ENCODE measurements at regions not wholly inside any gene's neighbourhood (a gene's known extent, or its start where the extent isn't known, plus 50 kb on each side); places are given as distances from the start of the nearest gene placed in this dataset.

DNA sequence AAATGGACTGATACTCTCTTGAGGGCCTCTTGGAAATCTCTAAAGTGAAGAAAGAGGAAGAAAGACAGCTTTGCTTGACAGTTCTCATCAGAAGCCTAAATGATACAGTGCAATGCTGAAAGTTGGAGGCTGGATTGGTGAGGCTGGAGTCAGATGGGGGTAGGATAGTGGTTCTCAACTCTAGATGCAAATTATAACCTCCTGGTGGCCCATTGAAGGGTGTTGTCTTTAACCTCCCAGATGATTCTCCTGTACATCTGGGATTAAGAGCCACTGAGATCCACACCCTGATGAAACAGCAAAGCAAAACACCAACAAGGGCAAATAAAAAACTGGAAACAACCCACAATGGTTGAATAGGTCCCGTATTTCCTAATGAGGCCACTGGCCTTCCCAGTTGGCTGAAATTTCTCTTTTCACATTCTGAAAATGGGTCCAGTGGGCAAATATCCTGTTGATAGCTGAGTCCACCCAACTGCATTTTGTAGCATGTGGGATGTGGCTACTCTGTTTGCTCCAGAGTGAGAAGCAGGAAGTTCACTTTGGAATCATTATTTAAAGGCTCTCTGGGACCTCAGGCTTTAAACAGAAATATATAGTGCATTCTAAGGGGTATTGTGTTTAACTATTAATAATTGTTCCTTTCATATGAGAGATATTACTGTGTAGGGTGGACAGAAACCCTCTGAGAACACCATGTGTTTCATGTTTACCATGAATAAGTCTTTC is 208.1 kb downstream of the SOX4 start:
- Mint-ChIP-seq H3K9me3 (no peaks in the 10 kb centered on the region), H3K27me3 (no peaks in the 10 kb centered on the region), H3K27ac (no peak overlapping the region), H3K4me1 (no peaks in the 10 kb centered on the region), H3K4me3 (no peak overlapping the region)
- ATAC-seq (no peak), DNase-seq (no peak)

GRCh38 chr6:21802175-21802822 is 208.7 kb downstream of the SOX4 start:
- Mint-ChIP-seq H3K4me1 (no peaks in the 10 kb centered on the region), H3K4me3 (no peak overlapping the region), H3K9me3 (no peaks in the 10 kb centered on the region), H3K27me3 (no peaks in the 10 kb centered on the region), H3K27ac (no peak overlapping the region)
- no peak for DNase-seq
- ATAC-seq = no peak

GRCh38 chr6:21804941-21805610 is 211.5 kb downstream of the SOX4 start:
- Mint-ChIP-seq H3K9me3 (no peaks in the 10 kb centered on the region), H3K27ac (peak overlapping the region in 1 of 2 donors; percentile 40), H3K4me1 (no peaks in the 10 kb centered on the region), H3K27me3 (no peaks in the 10 kb centered on the region), H3K4me3 (no peak overlapping the region)
- ATAC-seq = no peak
- no peak for DNase-seq

DNA sequence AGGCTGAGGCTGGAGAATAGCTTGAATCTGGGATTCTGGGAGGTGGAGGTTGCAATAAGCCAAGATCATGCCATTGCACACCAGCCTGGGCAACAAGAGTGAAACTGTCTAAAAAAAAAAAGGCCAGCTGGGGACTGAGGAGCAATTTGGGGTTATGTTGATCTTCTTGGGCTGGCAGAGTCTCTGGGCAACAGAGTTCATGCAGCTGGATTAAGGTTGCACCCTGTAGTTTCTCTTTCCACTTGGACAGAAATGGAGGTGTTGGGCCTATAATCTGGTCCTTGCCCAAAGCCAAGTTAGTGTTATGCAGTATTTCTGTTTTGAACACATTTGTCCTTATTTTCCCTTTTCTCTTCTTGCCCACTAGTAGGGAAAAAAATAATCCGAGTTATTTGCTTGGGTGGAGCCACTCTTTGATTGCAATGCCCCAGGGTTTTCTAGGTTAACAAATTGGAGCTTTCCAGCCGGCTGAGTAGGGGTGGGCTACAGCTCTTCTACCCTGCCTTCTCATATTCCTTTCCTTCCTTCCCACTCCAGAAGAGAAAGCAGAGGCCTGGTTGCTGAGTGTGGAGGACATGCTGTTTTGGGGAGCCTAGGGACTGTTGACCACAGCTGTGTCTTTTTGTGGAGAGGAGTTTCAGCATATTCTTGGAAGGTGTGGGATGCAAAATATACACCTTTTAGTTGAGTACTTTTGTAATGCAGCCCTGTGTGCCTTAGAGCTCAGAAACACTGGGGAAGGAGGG is 213.9 kb downstream of the SOX4 start:
- H3K27ac Mint-ChIP-seq = no peak overlapping the region
- no peaks in the 10 kb centered on the region for H3K4me1 Mint-ChIP-seq
- no peaks in the 10 kb centered on the region for H3K27me3 Mint-ChIP-seq
- ATAC-seq (no peak), DNase-seq (no peak)
- H3K4me3 Mint-ChIP-seq = no peak overlapping the region
- H3K9me3 Mint-ChIP-seq = no peaks in the 10 kb centered on the region

GRCh38 chr6:21808045-21808470 is 214.5 kb downstream of the SOX4 start:
- no peaks in the 10 kb centered on the region for H3K27me3 Mint-ChIP-seq
- H3K4me1 Mint-ChIP-seq = no peaks in the 10 kb centered on the region
- H3K27ac Mint-ChIP-seq = peak overlapping the region in 1 of 2 donors; percentile 95
- H3K4me3 Mint-ChIP-seq = no peak overlapping the region
- no peaks in the 10 kb centered on the region for H3K9me3 Mint-ChIP-seq
- ATAC-seq (no peak), DNase-seq (no peak)

GRCh38 chr6:21808551-21809242 is 215.1 kb downstream of the SOX4 start:
- H3K27ac Mint-ChIP-seq = peak overlapping the region in 1 of 2 donors; percentile 95
- no peak overlapping the region for H3K4me3 Mint-ChIP-seq
- ATAC-seq (no peak), DNase-seq (no peak)
- H3K4me1 Mint-ChIP-seq = no peaks in the 10 kb centered on the region
- H3K9me3 Mint-ChIP-seq = no peaks in the 10 kb centered on the region
- H3K27me3 Mint-ChIP-seq = no peaks in the 10 kb centered on the region

GRCh38 chr6:21811484-21811883 is 217.9 kb downstream of the SOX4 start:
- no peaks in the 10 kb centered on the region for H3K9me3 Mint-ChIP-seq
- H3K27ac Mint-ChIP-seq = no peak overlapping the region
- ATAC-seq (no peak), DNase-seq (no peak)
- no peaks in the 10 kb centered on the region for H3K4me1 Mint-ChIP-seq
- H3K27me3 Mint-ChIP-seq = no peaks in the 10 kb centered on the region
- H3K4me3 Mint-ChIP-seq = no peak overlapping the region

DNA sequence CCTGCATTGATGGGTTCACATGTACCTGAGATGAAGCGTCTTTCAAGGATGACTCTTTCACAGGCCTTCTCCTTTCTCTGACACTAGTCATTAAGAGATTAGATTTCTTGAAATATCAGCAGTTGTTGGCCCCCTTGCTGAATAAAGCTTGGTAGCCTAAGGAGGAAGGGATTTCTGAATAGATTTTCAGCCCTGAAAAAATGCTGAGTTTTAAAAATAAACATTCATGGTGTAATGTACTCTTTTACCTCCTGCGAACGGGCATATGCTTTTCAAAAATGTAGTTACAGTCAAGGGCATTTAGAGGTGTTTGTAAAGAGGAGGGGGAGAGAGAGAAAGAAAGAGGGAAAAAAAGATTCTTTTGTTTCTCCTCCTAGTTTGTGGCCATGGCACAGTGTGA is 222.7 kb downstream of the SOX4 start:
- Mint-ChIP-seq H3K4me3 (no peak overlapping the region), H3K9me3 (peaks cover 0 to 6% of the 10 kb centered on the region in 2 donors), H3K27ac (no peak overlapping the region), H3K4me1 (no peaks in the 10 kb centered on the region), H3K27me3 (no peaks in the 10 kb centered on the region)
- ATAC-seq (no peak), DNase-seq (no peak)

DNA sequence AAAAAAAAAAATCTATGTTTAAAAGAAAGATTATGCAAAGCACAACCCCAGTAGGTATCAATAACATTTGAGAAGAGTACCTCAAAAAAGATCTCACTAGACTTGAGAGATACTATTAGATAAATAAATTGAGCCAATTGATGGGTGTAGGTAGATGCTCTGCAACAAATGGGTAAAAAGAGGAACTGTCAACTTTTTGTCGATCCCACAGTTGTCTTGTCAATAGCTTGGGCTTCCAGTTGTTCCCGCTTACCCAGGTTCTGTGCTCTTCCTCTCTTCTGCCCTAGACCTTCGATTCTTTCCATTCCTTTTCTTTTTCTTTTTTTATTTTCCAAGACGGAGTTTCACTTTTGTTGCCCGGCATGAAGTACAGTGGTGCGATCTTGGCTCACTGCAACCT is 226.9 kb downstream of the SOX4 start:
- Mint-ChIP-seq H3K4me1 (no peaks in the 10 kb centered on the region), H3K27me3 (no peaks in the 10 kb centered on the region), H3K9me3 (peaks cover 0 to 6% of the 10 kb centered on the region in 2 donors), H3K4me3 (no peak overlapping the region), H3K27ac (no peak overlapping the region)
- ATAC-seq (no peak), DNase-seq (no peak)

- H3K9me3 Mint-ChIP-seq = peaks cover 0 to 6% of the 10 kb centered on the region in 2 donors
- no peak overlapping the region for H3K27ac Mint-ChIP-seq
- H3K27me3 Mint-ChIP-seq = no peaks in the 10 kb centered on the region
- peaks cover 11% of the 10 kb centered on the region for H3K4me1 Mint-ChIP-seq
- no peak for ATAC-seq
- H3K4me3 Mint-ChIP-seq = no peak overlapping the region
- no peak for DNase-seq
These were observed 229.8 kb downstream of the SOX4 start for GRCh38 chr6:21823371-21823770.

GRCh38 chr6:21824431-21825177 is 231.1 kb downstream of the SOX4 start:
- DNase-seq (no peak), ATAC-seq (no peak)
- H3K9me3 Mint-ChIP-seq = peaks cover 0 to 6% of the 10 kb centered on the region in 2 donors
- H3K27ac Mint-ChIP-seq = no peak overlapping the region
- no peaks in the 10 kb centered on the region for H3K27me3 Mint-ChIP-seq
- no peak overlapping the region for H3K4me3 Mint-ChIP-seq
- H3K4me1 Mint-ChIP-seq = peaks cover 11% of the 10 kb centered on the region

- Mint-ChIP-seq H3K9me3 (peaks cover 0 to under 1% of the 10 kb centered on the region in 2 donors), H3K4me1 (peaks cover 12% of the 10 kb centered on the region), H3K4me3 (no peak overlapping the region), H3K27ac (no peak overlapping the region), H3K27me3 (peaks cover under 1% of the 10 kb centered on the region)
- DNase-seq = no peak
- ATAC-seq = no peak
These were observed 232.5 kb downstream of the SOX4 start for GRCh38 chr6:21826023-21826422.

GRCh38 chr6:21826904-21827303 is 233.4 kb downstream of the SOX4 start:
- DNase-seq (no peak), ATAC-seq (no peak)
- no peak overlapping the region for H3K4me3 Mint-ChIP-seq
- H3K27me3 Mint-ChIP-seq = peaks cover 7% of the 10 kb centered on the region
- peaks cover 20% of the 10 kb centered on the region for H3K4me1 Mint-ChIP-seq
- no peaks in the 10 kb centered on the region for H3K9me3 Mint-ChIP-seq
- H3K27ac Mint-ChIP-seq = no peak overlapping the region

- no peak for ATAC-seq
- no peak overlapping the region for H3K4me3 Mint-ChIP-seq
- H3K27me3 Mint-ChIP-seq = peaks cover 7% of the 10 kb centered on the region
- H3K9me3 Mint-ChIP-seq = no peaks in the 10 kb centered on the region
- DNase-seq = no peak
- peaks cover 24% of the 10 kb centered on the region for H3K4me1 Mint-ChIP-seq
- no peak overlapping the region for H3K27ac Mint-ChIP-seq
These were observed 234.1 kb downstream of the SOX4 start for GRCh38 chr6:21827425-21828202.
